GM06990 (cell line): ENCODE measurements at regions not wholly inside any gene's neighbourhood (a gene's known extent, or its start where the extent isn't known, plus 50 kb on each side); places are given as distances from the start of the nearest gene placed in this dataset.

Experiments used
- DNase-seq: peaks from one replicate; pipeline ENCODE4 v3.0.0-alpha.2; 2011; ENCODE audit not compliant: insufficient read length; ENCODE audit errors: extremely low read depth
- H3K27me3 ChIP-seq: replicated peaks from 2 replicates; pipeline ENCODE4 v1.6.0; 2011; ENCODE audit warnings: low read length; ENCODE audit not compliant: control insufficient read depth, insufficient read depth
- H3K36me3 ChIP-seq: 2 replicates; pipeline ENCODE4 v1.5.1; 2011; ENCODE audit warnings: low read length; ENCODE audit not compliant: control insufficient read depth, insufficient read depth
- H3K4me3 ChIP-seq: replicated peaks from 2 replicates; pipeline ENCODE4 v1.5.1; 2011; ENCODE audit warnings: low read depth, mild to moderate bottlenecking, control low read depth, low read length
- CTCF ChIP-seq: IDR thresholded peaks from 2 replicates; pipeline ENCODE4 v1.5.1; 2011; ENCODE audit warnings: low read length, control low read depth, mild to moderate bottlenecking, inconsistent platforms; ENCODE audit not compliant: insufficient read depth, poor library complexity, severe bottlenecking

- no peak for TF ChIP-seq CTCF
- no peak overlapping the region for H3K4me3 ChIP-seq
- no peak for DNase-seq
These were observed 64.5 kb upstream of the MED4 start for GRCh38 chr13:48159401-48159800.

GRCh38 chr13:48158915-48159314 is 64.0 kb upstream of the MED4 start:
- Histone ChIP-seq H3K4me3 (no peak overlapping the region), H3K36me3 (no peaks in the 10 kb centered on the region), H3K27me3 (0 out of 2 replicates have a peak, but pooled peaks cover 1% of the 10 kb centered on the region)
- DNase-seq, result no peak
- TF ChIP-seq CTCF, result no peak

More at GRCh38 chr13:48159401-48159800, 64.5 kb upstream of the MED4 start:
- H3K27me3 ChIP-seq, result 0 out of 2 replicates have a peak, but pooled peaks cover 1% of the 10 kb centered on the region
- no peaks in the 10 kb centered on the region for H3K36me3 ChIP-seq

GRCh38 chr13:48158290-48158689 is 63.4 kb upstream of the MED4 start:
- no peak overlapping the region for H3K4me3 ChIP-seq
- DNase-seq, result no peak
- TF ChIP-seq CTCF, result no peak

GRCh38 chr13:48156466-48156865 is 61.6 kb upstream of the MED4 start:
- no peak for TF ChIP-seq CTCF
- H3K4me3 ChIP-seq, result no peak overlapping the region
- DNase-seq, result no peak
- no peaks in the 10 kb centered on the region for H3K27me3 ChIP-seq
- H3K36me3 ChIP-seq, result no peaks in the 10 kb centered on the region

More at GRCh38 chr13:48158290-48158689, 63.4 kb upstream of the MED4 start:
- Histone ChIP-seq H3K27me3 (0 out of 2 replicates have a peak, but pooled peaks cover 1% of the 10 kb centered on the region), H3K36me3 (no peaks in the 10 kb centered on the region)

GRCh38 chr13:48155848-48156247 is 60.9 kb upstream of the MED4 start:
- TF ChIP-seq CTCF, result no peak
- no peaks in the 10 kb centered on the region for H3K36me3 ChIP-seq
- no peak overlapping the region for H3K4me3 ChIP-seq
- no peaks in the 10 kb centered on the region for H3K27me3 ChIP-seq
- peak; percentile 36 for DNase-seq

- H3K27me3 ChIP-seq, result no peaks in the 10 kb centered on the region
- no peaks in the 10 kb centered on the region for H3K36me3 ChIP-seq
- no peak for TF ChIP-seq CTCF
- no peak overlapping the region for H3K4me3 ChIP-seq
- DNase-seq, result no peak
These were observed 59.8 kb upstream of the MED4 start for GRCh38 chr13:48154671-48155070.
